GM20000 (cell line): ENCODE measurements at regions not wholly inside any gene's neighbourhood (a gene's known extent, or its start where the extent isn't known, plus 50 kb on each side); places are given as distances from the start of the nearest gene placed in this dataset.

Source experiments
- DNase-seq: peaks from one replicate; pipeline ENCODE4 v3.0.0; 2012; ENCODE audit warnings: low spot score
- TF ChIP-seq, protein P1 (sequence below): IDR thresholded peaks from 2 replicates; pipeline ENCODE4 v1.5.1; 2012; ENCODE audit warnings: mild to moderate bottlenecking, control low read depth; ENCODE audit errors: extremely low read depth, missing control alignments

DNA sequence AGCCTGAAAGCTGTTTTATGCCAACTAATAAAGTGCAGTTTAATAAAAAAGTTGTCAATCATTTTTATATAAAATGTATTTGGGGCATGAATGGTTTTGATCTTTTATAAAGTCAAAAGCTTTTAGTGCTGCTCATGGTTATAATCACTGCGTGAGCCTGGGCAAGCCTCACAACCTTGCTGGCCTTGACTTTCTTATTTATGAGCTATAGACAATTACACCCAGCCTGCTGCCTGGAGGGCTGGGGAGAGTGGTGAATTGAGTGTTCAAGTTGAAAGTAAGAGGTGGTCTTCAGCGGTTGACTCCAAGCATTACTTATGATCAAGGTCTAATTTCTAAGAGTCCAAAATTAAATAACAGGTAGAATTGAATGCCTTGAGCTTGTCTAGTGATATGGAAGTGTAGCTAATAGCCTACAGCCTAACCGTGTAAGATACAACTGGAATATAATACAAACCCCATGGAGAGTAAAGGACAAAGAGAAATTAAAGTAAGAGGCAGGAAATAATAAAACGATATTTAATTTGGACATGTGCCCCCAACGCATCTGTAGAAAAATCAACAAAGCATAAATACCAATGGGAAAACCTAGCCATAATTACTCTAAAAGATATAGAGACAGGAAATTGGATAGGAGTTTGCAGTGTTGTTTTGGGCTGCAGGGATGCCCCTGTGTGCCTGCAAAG is 106.0 kb upstream of the CYP1B1 start:
- no peak for DNase-seq
- TF ChIP-seq, protein P1, sequence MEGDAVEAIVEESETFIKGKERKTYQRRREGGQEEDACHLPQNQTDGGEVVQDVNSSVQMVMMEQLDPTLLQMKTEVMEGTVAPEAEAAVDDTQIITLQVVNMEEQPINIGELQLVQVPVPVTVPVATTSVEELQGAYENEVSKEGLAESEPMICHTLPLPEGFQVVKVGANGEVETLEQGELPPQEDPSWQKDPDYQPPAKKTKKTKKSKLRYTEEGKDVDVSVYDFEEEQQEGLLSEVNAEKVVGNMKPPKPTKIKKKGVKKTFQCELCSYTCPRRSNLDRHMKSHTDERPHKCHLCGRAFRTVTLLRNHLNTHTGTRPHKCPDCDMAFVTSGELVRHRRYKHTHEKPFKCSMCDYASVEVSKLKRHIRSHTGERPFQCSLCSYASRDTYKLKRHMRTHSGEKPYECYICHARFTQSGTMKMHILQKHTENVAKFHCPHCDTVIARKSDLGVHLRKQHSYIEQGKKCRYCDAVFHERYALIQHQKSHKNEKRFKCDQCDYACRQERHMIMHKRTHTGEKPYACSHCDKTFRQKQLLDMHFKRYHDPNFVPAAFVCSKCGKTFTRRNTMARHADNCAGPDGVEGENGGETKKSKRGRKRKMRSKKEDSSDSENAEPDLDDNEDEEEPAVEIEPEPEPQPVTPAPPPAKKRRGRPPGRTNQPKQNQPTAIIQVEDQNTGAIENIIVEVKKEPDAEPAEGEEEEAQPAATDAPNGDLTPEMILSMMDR = no peak

DNA sequence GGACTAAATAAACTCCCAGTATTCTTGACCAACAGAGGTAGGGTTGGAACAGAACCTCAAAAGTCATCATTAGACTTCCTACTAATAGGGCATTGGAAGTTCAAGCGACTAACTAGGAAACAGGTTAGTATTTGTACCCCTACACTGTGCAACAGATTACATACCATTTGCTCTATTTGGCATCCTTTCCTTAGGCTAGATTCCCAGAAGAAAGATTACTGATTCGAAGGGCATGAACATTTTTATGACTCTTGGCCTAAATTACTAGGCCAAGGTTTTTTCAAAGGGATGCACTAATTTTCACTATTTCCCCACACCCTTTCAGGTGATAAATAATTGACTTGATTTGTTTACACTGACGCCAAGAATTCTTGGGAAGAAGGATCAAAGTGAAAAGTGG is 104.8 kb upstream of the CYP1B1 start:
- TF ChIP-seq, protein P1 = no peak
- DNase-seq = no peak

DNA sequence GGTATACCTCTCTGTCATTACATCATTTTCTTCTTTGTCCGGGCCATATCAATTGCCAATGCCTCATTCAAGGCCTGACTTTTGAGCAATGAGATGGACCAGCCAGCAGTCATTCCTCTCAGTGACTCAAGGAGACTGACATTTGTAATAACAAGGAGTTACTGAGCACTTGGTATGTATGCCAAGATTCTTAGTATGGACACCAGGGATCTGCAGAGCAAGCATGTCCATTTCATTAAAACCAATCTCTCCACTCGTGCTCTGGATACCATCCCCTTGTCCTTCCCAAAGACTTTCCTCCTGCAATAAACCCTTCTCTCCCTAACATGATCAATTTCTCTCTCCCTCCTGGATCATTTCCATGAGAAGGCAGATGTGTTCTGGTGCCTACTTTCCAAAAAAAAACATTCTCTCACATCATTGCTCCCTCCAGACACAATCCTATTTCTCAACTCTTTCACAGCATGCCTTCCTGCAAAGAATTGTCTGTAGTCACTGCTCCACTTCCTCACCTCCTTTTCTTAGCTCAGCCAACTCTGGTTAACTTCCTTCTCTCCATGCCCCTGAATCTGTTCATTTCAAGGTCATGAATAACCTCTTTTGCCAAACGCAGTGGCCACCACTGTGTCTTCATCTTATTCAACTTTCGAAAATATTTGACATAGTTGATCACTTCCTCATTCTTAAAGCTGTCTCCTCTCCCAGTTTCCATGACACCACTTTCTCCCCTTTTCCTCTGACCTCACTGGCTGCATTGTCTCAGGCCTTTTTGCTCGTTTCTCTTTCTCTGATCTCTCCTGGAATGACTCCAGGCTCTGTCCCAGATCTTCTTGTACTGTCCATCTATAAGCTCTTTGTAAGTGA is 102.8 kb upstream of the CYP1B1 start:
- TF ChIP-seq, protein P1 = no peak
- DNase-seq = peak; percentile 40

DNA sequence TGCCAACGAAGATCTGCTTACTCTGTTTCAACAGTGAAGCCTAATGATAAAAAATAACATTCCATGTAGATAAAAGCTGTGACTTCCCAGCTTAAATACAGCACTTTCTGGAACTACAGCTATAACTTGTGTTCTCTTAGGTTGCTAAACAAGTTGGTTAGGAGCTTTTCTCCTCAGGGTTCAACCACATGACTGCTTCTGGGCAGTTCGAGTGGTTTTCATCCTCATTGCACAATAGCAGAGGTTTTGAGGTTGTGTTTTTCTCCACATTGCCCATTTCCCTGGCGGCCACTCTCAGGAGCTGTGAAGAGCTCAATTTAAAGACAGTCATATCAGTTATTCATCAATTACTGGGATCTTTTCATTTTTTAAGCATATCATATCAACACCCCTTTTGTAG is 102.2 kb upstream of the CYP1B1 start:
- no peak for DNase-seq
- TF ChIP-seq, protein P1 = no peak

DNA sequence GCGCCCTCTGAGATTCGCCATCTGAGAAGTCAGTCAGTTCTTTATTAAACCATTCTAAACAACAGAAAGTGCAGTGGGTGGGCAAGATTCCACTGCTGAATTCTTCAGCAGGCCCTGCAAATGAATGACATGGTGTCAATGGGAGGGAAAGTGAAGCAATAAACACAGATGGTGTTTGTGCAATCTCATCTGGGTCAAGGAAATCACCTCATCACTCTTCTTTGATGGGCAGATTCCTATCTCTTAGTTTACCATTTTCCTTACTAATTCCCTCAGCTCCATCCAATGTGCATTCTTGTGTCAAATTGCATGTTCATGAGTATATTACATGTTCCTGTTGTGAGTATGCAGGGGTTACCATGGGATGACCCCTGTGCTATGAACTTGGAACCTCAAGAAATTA is 100.7 kb upstream of the CYP1B1 start:
- TF ChIP-seq, protein P1 = no peak
- DNase-seq = no peak

DNA sequence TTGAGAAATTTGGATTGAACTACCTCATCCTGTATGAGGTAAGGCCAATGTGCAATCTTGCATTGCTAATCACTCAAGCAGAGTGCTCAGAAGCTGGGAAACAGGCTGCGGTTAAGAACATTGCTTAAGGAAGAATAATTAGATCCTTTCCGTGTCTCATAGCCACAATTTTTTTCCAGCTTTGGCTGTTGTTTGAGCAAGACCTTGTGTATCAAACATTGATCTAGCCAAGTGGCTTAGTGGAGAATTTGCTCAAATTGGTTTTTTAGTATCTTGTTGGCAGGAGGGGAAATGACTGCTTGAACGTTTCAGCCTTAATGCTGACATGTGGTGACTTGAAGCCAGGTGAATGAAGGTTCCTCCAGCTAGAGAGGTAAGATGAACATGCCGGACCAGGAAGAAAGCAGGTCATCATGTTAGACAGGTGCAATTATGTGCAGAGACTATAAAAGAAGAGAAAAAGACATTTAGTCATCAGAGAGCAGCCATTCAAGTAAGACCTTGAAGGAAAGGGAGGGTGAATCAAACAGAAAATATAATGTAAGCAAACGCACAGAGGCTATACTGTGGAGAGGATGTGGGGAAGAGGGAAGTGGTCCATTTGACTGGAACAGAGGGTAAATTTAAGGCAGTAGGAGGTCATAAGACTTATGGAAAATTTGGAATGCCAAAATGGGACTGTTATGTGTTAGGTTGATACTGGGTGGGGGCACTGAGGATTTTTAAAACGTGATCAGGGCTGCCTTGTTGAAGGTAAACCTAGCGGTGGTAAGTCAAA is 98.9 kb upstream of the CYP1B1 start:
- TF ChIP-seq, protein P1 = no peak
- DNase-seq = no peak
